HUES64 (cell line): ENCODE measurements at regions not wholly inside any gene's neighbourhood (a gene's known extent, or its start where the extent isn't known, plus 50 kb on each side); places are given as distances from the start of the nearest gene placed in this dataset.

ENCODE experiments used
- H3K27ac ChIP-seq: 2 replicates; pipeline ENCODE4 v1.7.0; 2013; ENCODE audit warnings: low read depth, low read length, inconsistent platforms
- H3K27me3 ChIP-seq: 2 replicates; pipeline ENCODE4 v1.6.1; 2013; ENCODE audit warnings: mild to moderate bottlenecking, low read length; ENCODE audit not compliant: insufficient read depth
- H3K36me3 ChIP-seq: 2 replicates; pipeline ENCODE4 v1.6.1; 2013; ENCODE audit warnings: mild to moderate bottlenecking, low read length; ENCODE audit not compliant: insufficient read depth
- H3K4me1 ChIP-seq: 2 replicates; pipeline ENCODE4 v1.6.1; 2013; ENCODE audit warnings: mild to moderate bottlenecking, low read length, moderate library complexity; ENCODE audit not compliant: insufficient read depth
- H3K4me3 ChIP-seq: 2 replicates; pipeline ENCODE4 v1.5.1; 2013; ENCODE audit warnings: mild to moderate bottlenecking, low read length, moderate library complexity
- H3K9ac ChIP-seq: 2 replicates; pipeline ENCODE4 v1.6.1; 2013; ENCODE audit warnings: mild to moderate bottlenecking, low read depth, low read length
- H3K9me3 ChIP-seq: 2 replicates; pipeline ENCODE4 v1.6.1; 2013; ENCODE audit warnings: low read depth, low read length; ENCODE audit not compliant: insufficient read depth
- WGBS: fragments of 150-250, 120-280 bp; methylation state at CpG from one replicate; pipeline ENCODE4 v1.1.7; 2013; ENCODE audit warnings: missing lambda C conversion rate; 5-methylcytosine and 5-hydroxymethylcytosine counted together

DNA sequence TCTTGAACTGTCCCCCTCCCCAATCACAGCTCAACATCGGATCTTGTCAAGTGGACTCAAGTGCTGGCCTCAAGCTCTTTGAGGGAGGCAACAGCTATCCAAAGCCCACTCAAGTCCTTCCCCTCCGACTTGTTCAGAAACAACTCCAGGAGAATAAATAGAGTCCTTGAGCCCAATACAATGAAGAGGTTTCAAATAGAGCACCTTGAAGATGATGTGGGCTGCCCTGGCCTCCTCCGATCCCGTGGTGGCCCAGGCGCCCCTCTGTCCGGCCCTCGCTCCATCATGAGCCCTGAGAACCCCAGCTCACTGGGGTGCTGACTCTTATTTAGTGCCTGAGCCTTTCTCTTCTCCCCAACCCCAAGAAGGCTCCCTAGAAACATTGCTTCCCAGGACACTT lies 164.3 kb upstream of the PMEPA1 start:
- Histone ChIP-seq H3K27ac (no peak overlapping the region), H3K9ac (no peak overlapping the region), H3K36me3 (no peaks in the 10 kb centered on the region), H3K9me3 (no peaks in the 10 kb centered on the region), H3K4me3 (no peak overlapping the region), H3K4me1 (no peaks in the 10 kb centered on the region), H3K27me3 (no peaks in the 10 kb centered on the region)
- WGBS: 96% methylated on average over 7 of the region's 7 CpGs

DNA sequence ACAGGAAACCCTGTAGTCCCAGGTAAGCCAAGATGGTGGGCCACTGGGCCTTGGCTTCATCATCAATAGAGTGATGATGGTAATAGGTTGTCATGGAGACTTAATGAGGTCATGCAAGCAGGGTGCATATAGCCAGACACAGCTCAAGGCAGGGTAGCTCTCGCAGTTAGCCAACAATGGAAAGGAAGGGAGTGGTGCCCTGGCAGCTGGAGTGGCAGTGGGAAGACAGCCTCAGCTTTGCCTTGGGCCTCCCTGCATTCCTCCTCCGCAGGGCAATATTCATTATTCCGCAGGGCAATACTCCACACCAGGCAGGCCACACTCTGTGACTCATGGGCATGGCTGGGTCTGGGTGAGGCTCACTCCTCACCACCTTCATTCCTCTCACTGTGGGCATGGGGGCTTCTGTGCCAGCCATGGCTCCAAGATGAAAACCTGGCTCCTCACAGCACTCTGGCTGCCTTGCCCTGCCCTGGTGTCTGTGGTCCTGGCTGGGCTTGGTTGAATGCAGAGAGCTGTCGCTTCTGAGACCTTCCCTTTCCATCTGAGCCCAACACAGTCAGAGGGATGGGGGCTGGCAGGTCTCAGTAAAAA lies 163.1 kb upstream of the PMEPA1 start:
- no peaks in the 10 kb centered on the region for H3K9me3 ChIP-seq
- no peak overlapping the region for H3K4me3 ChIP-seq
- H3K27ac ChIP-seq: no peak overlapping the region
- H3K36me3 ChIP-seq: no peaks in the 10 kb centered on the region
- no peaks in the 10 kb centered on the region for H3K27me3 ChIP-seq
- H3K9ac ChIP-seq: no peak overlapping the region
- WGBS: 90% methylated on average over 4 of the region's 4 CpGs
- H3K4me1 ChIP-seq: peaks cover 3% of the 10 kb centered on the region; the same call in 1 of the 2 replicates

DNA sequence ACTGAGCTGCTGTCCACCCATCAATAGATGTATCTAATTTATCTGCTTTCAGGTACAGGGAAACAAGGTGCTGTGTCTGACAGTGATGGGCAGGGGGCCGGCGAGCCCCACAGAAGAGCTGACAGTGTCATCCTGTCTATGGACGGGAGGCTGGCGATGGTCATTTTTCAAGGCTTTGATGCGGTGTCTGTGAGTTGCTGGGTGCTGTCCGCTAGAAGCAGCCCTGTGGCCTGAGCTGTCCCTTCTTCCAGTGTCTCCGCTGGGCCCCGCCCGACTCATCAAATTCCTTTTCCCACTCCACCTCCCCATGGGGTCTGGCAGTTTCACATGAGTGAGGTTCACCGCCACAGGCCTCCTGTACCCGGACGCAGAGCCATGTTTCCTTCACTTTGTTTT lies 161.4 kb upstream of the PMEPA1 start:
- Histone ChIP-seq H3K27me3 (no peaks in the 10 kb centered on the region), H3K9ac (no peak overlapping the region)
- 86% methylated on average over 12 of the region's 12 CpGs for WGBS

DNA sequence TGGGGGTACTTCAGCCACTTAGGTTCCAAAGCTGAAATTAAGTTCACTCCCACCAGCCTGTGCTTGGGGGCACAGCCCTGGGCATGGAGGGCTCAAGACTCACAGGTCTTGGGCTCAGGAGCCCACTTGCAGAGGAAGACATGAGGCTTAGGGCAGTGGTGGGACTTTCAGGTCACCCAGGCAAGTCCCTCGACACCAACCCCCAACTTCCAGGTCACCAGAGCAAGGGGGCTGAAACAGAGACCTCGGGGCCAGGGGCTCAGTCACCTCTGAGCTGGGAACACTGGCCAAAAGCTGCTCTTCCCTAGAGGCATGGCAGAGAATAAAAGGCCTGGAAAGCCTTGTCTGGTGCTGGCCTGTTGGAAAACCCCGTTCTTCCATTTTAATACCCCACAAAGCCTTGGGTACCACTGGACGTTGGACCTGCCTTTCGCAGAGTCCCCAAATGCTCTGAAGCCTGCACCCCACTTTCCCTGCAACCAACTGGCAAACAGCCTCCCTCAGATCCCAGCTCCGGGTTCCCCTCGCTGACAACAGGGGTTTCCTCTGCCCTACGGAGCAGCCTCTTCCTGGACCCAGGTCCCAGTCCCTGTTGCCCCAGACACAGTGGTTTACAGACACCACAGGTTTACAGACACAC lies 160.9 kb upstream of the PMEPA1 start:
- no peak overlapping the region for H3K4me3 ChIP-seq
- WGBS: 79% methylated on average over 7 of the region's 8 CpGs
- H3K27ac ChIP-seq: no peak overlapping the region
- peaks cover 17% of the 10 kb centered on the region for H3K4me1 ChIP-seq
- H3K36me3 ChIP-seq: no peaks in the 10 kb centered on the region
- H3K9me3 ChIP-seq: no peaks in the 10 kb centered on the region
- H3K27me3 ChIP-seq: no peaks in the 10 kb centered on the region
- no peak overlapping the region for H3K9ac ChIP-seq

More for the DNA sequence above, 161.4 kb upstream of the PMEPA1 start:
- Histone ChIP-seq H3K4me3 (no peak overlapping the region), H3K9me3 (no peaks in the 10 kb centered on the region), H3K4me1 (peaks cover 17% of the 10 kb centered on the region), H3K27ac (no peak overlapping the region), H3K36me3 (no peaks in the 10 kb centered on the region)

DNA sequence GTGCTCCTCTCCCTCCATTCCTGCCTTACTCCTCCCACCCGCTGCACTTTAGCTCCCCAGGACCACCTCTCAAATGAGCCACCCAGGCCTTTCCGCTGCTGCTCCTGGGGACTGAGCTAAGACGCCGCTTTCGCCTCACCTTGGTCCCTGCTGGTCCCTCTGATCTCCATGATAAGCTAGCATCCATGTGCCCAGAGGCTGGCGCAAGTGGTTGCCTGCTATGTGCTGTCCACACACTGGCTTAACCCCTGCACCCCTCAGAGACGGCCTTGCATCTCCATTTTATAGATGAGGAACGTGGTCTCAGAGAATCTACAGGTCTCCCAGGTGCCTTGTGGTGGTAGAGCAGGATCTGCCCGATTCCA lies 160.1 kb upstream of the PMEPA1 start:
- no peaks in the 10 kb centered on the region for H3K9me3 ChIP-seq
- WGBS: 82% methylated on average over 9 of the region's 9 CpGs
- H3K27ac ChIP-seq: no peak overlapping the region
- H3K9ac ChIP-seq: no peak overlapping the region
- H3K4me3 ChIP-seq: no peak overlapping the region
- H3K27me3 ChIP-seq: no peaks in the 10 kb centered on the region
- H3K4me1 ChIP-seq: peaks cover 17% of the 10 kb centered on the region
- H3K36me3 ChIP-seq: no peaks in the 10 kb centered on the region

DNA sequence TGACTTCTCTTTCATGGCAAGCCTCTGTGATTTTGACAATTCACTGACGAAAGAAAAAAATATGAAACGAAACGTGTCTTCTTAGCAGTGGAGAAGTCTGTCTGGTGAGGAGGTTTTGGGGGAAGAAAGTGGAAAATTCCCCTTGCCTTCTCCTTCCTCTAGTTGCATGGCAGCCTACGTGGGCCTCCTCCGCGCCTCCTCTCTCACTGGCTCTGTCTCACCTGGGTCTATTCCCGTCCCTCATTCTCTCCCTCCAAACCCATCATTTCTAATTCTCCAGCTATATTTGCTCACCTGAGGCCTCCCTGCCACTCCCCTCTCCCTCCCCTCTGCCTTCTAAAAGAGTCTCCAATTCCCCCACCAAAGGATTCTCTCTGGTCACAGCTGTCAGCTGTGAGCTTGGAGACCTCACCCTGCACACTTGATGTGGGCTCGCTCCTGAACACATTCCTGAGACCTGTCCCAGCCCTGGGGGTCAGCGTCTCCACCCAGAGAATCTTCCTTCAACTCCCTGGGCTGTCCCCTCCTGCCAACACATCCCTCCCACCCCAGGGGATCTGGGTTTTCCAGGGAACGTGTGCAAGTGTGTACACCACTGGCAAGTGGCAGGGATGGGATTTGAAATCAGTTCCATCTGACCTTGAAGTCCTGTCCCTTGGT lies 159.6 kb upstream of the PMEPA1 start:
- Histone ChIP-seq H3K27ac (no peak overlapping the region), H3K4me1 (peaks cover 17% of the 10 kb centered on the region), H3K9ac (no peak overlapping the region), H3K9me3 (no peaks in the 10 kb centered on the region), H3K4me3 (no peak overlapping the region), H3K36me3 (no peaks in the 10 kb centered on the region), H3K27me3 (no peaks in the 10 kb centered on the region)
- 81% methylated on average over 10 of the region's 10 CpGs for WGBS

DNA sequence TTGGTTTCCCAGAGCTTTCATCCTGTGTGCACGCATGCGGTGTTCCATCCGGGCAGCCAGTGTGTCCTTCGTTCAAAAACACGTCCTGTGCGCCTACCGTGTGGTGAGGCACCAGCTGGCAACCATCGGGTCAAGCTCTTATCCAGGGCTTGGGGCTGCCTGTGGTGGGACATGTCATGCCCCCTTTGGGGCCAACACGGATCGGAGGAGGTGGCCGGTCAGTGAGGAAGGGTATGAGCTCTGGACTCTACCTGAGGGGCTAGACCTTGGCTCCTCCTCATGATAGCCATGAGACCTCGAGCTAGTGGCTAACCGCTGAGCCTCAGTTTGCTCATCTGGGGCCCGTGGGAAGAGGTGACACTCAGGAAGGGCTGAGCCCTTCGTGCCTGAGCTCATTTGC lies 158.5 kb upstream of the PMEPA1 start:
- 93% methylated on average over 15 of the region's 15 CpGs for WGBS
- peaks cover 17% of the 10 kb centered on the region for H3K4me1 ChIP-seq
- H3K27me3 ChIP-seq: no peaks in the 10 kb centered on the region
- H3K36me3 ChIP-seq: no peaks in the 10 kb centered on the region
- no peak overlapping the region for H3K9ac ChIP-seq
- no peak overlapping the region for H3K27ac ChIP-seq
- H3K9me3 ChIP-seq: no peaks in the 10 kb centered on the region
- no peak overlapping the region for H3K4me3 ChIP-seq

DNA sequence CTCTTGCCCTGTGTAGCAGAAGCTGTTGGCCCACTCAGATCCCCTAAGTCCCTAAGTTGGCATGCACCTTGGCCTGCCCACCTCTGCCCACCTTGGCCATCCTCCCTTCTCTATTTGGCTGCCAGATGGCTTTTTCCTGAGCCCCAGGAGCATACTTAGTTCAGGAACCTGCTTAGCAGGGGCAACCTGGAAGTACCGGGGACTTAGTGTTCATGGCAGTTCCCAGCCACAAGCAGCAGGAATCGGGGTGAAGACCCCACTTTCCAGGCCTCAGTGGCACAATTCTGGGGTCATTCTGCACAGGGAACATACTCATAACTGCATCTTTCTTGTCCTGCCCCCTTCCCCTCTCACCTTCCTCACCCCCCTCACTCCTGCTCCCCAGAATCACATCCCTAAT lies 158.0 kb upstream of the PMEPA1 start:
- no peaks in the 10 kb centered on the region for H3K9me3 ChIP-seq
- WGBS: 90% methylated on average over 2 of the region's 2 CpGs

DNA sequence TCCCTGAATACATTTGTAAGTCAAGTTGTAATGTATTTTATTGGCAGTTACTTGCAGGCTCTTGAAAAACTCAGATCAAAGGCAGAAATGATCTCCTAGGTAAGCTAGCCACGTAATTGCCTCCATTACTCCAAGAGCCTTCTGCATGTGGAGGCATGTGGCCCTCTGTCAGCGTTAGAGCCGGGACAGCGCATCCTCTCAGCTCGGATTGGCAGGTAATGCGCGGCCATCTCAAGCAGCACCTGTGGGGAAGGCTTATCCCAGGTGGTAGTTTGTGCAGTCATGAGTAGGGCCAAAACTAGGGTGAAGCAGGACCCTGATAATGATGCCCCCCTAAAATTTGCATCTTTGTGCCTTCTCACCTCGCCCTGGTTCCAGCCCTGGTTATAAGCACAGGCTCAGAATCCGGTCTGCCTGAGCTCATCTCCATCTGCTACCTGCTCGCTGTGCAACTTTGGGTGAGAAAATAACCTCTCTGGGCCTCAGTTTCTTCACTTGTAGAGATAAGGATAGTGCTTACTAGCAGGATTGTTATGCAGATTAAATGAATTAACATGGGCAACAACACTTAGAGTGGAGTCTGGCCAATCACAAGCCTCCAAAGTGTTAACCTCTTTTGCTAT lies 157.5 kb upstream of the PMEPA1 start:
- Histone ChIP-seq H3K4me1 (peaks cover 17% of the 10 kb centered on the region), H3K9ac (no peak overlapping the region), H3K9me3 (no peaks in the 10 kb centered on the region), H3K4me3 (no peak overlapping the region), H3K36me3 (no peaks in the 10 kb centered on the region), H3K27me3 (no peaks in the 10 kb centered on the region), H3K27ac (no peak overlapping the region)
- WGBS: 95% methylated on average over 10 of the region's 10 CpGs

More for the DNA sequence above, 158.0 kb upstream of the PMEPA1 start:
- Histone ChIP-seq H3K4me1 (peaks cover 17% of the 10 kb centered on the region), H3K36me3 (no peaks in the 10 kb centered on the region), H3K27me3 (no peaks in the 10 kb centered on the region), H3K4me3 (no peak overlapping the region), H3K27ac (no peak overlapping the region), H3K9ac (no peak overlapping the region)

DNA sequence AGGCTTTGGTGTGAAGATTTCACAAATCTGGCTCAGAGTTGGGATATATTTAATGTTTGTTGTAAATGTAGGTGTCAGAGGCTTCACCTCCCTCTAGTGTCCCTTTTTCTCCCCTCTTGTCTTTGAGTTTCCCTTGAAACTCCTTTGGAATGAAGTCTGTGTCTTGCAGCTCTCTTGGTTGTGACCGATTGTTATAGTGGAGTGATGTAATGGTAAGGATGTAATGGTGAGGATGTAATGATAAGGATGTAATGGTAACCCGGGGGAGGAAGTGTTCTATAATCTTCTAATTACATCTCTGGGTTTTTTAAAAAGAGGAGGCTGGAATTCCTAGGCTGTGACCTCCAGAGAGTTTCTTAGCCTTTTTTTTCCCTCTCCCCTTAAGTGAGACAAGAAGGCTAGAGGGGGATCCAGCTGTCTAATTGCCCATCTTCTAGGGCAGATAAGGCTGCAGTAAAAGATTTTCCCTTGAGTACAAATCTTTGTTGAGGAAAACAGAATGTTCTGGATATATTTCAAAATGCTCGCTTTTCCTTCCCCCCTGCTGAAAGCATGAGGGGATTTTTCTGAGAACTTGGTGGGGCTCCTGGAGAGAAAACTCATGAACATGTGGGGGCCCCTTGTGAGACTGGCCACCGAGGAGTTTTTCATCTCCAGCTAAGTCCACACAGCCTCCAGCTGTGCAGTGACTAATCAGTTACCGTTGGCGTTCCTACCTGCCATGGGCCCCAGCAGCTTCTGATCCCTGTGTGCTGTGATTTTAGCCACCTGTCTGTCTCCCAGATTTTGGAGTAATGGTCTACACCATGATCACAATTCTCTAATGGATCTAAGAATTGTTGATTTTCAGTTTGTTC lies 156.7 kb upstream of the PMEPA1 start:
- Histone ChIP-seq H3K9ac (no peak overlapping the region), H3K36me3 (no peaks in the 10 kb centered on the region), H3K9me3 (no peaks in the 10 kb centered on the region), H3K4me3 (no peak overlapping the region), H3K27ac (no peak overlapping the region), H3K4me1 (peaks cover 17% of the 10 kb centered on the region), H3K27me3 (no peaks in the 10 kb centered on the region)
- 56% methylated on average over 6 of the region's 6 CpGs for WGBS

DNA sequence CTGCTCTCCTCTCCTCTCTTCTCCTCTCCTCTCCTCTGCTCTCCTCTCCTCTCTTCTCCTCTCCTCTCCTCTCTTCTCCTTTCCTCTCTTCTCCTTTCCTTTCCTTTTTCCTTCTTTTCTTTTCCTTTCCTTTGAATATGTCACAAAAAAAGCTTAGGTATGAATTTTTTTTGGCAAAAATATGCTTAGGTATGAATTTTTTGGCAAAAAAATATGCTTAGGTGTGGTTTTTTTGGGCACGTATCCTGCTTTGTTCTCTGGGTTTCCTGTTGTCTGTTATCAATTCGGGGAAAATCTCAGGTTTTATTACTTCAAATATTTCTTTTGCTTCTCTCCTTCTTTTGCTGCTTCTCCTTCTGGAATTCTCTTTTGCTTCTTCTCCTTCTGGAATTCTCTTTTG lies 155.5 kb upstream of the PMEPA1 start:
- WGBS: 96% methylated on average over 2 of the region's 2 CpGs

More for the DNA sequence above, 155.5 kb upstream of the PMEPA1 start:
- Histone ChIP-seq H3K9ac (no peak overlapping the region), H3K27me3 (no peaks in the 10 kb centered on the region), H3K4me1 (peaks cover 17% of the 10 kb centered on the region), H3K36me3 (no peaks in the 10 kb centered on the region), H3K4me3 (no peak overlapping the region), H3K27ac (no peak overlapping the region), H3K9me3 (no peaks in the 10 kb centered on the region)
